ENCODE measurements at regions not wholly inside any gene's neighbourhood (a gene's known extent, or its start where the extent isn't known, plus 50 kb on each side); places are given as distances from the start of the nearest gene placed in this dataset.

- no peak for DNase-seq (ENCODE audit: low read depth)
- no peak overlapping the region for H3K4me3 ChIP-seq (ENCODE audit: low read depth, low read length)
- TF ChIP-seq POLR2A (IDR thresholded peaks at IDR 0.05; ENCODE audit: extremely low read depth, insufficient read length) (no peak), MYC (IDR thresholded peaks at IDR 0.05; ENCODE audit: low read depth, low read length) (no peak)
- TF ChIP-seq, protein P1, sequence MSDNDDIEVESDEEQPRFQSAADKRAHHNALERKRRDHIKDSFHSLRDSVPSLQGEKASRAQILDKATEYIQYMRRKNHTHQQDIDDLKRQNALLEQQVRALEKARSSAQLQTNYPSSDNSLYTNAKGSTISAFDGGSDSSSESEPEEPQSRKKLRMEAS (IDR thresholded peaks at IDR 0.05; ENCODE audit: low read depth, low read length): no peak
- TF ChIP-seq, protein P2, sequence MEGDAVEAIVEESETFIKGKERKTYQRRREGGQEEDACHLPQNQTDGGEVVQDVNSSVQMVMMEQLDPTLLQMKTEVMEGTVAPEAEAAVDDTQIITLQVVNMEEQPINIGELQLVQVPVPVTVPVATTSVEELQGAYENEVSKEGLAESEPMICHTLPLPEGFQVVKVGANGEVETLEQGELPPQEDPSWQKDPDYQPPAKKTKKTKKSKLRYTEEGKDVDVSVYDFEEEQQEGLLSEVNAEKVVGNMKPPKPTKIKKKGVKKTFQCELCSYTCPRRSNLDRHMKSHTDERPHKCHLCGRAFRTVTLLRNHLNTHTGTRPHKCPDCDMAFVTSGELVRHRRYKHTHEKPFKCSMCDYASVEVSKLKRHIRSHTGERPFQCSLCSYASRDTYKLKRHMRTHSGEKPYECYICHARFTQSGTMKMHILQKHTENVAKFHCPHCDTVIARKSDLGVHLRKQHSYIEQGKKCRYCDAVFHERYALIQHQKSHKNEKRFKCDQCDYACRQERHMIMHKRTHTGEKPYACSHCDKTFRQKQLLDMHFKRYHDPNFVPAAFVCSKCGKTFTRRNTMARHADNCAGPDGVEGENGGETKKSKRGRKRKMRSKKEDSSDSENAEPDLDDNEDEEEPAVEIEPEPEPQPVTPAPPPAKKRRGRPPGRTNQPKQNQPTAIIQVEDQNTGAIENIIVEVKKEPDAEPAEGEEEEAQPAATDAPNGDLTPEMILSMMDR (IDR thresholded peaks at IDR 0.05; ENCODE audit: low read depth, low read length): no peak
Measured at GRCh38 chr1:29508458-29509107, 272.3 kb downstream of the PTPRU start.

- H3K4me3 ChIP-seq (ENCODE audit: low read depth, low read length): no peak overlapping the region
- TF ChIP-seq, protein P2 (IDR thresholded peaks at IDR 0.05; ENCODE audit: low read depth, low read length): no peak
- TF ChIP-seq MYC (IDR thresholded peaks at IDR 0.05; ENCODE audit: low read depth, low read length) (no peak), POLR2A (IDR thresholded peaks at IDR 0.05; ENCODE audit: extremely low read depth, insufficient read length) (no peak)
- TF ChIP-seq, protein P1 (IDR thresholded peaks at IDR 0.05; ENCODE audit: low read depth, low read length): no peak
- no peak for DNase-seq (ENCODE audit: low read depth)
Measured at GRCh38 chr1:29506678-29507225, 270.4 kb downstream of the PTPRU start.

- DNase-seq (ENCODE audit: low read depth): no peak
- H3K4me3 ChIP-seq (ENCODE audit: low read depth, low read length): no peak overlapping the region
- TF ChIP-seq, protein P2 (IDR thresholded peaks at IDR 0.05; ENCODE audit: low read depth, low read length): no peak
- no peak for TF ChIP-seq MYC (IDR thresholded peaks at IDR 0.05; ENCODE audit: low read depth, low read length)
- TF ChIP-seq POLR2A (IDR thresholded peaks at IDR 0.05; ENCODE audit: extremely low read depth, insufficient read length): no peak
- TF ChIP-seq, protein P1 (IDR thresholded peaks at IDR 0.05; ENCODE audit: low read depth, low read length): no peak
Measured at GRCh38 chr1:29505532-29506220, 269.4 kb downstream of the PTPRU start.

DNA sequence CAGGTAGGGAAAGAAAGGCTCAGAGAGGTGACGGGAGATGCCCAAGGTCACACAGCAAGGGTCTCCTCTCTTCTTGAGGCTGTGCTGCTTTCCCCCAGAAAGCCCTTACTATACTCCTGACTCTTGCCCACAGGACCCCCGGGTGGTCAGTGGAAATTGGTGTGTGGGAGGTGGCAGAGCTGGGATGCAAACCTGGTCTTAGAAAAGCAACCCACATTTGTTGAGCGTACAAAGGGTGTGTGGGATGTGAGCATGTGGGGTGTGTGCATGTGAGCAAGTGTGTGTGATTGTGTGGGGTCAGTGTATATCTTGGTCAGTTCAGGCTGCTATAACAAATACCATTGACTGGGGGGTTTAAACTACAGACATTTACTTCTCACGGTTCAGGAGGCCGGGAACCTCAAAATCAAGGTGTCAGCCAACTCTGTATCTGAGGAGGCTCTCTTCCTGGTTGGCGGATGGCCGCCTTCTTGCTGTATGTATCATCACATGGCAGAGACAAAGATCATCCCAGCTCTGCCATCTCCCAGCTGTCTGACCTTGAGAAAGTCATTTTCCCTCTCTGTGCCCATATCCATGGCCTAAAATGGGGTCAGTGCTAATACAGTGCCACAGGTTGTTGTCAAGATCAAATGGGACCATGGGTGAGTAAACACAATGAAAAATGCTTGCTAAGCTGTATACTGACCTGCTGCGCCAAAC lies 268.5 kb downstream of the PTPRU start:
- no peak overlapping the region for H3K4me3 ChIP-seq (ENCODE audit: low read depth, low read length)
- TF ChIP-seq, protein P1 (IDR thresholded peaks at IDR 0.05; ENCODE audit: low read depth, low read length): no peak
- TF ChIP-seq, protein P2 (IDR thresholded peaks at IDR 0.05; ENCODE audit: low read depth, low read length): no peak
- no peak for TF ChIP-seq POLR2A (IDR thresholded peaks at IDR 0.05; ENCODE audit: extremely low read depth, insufficient read length)
- no peak for TF ChIP-seq MYC (IDR thresholded peaks at IDR 0.05; ENCODE audit: low read depth, low read length)
- DNase-seq (ENCODE audit: low read depth): no peak

- TF ChIP-seq POLR2A (IDR thresholded peaks at IDR 0.05; ENCODE audit: extremely low read depth, insufficient read length) (no peak), MYC (IDR thresholded peaks at IDR 0.05; ENCODE audit: low read depth, low read length) (no peak)
- TF ChIP-seq, protein P2 (IDR thresholded peaks at IDR 0.05; ENCODE audit: low read depth, low read length): no peak
- TF ChIP-seq, protein P1 (IDR thresholded peaks at IDR 0.05; ENCODE audit: low read depth, low read length): no peak
- no peak overlapping the region for H3K4me3 ChIP-seq (ENCODE audit: low read depth, low read length)
- DNase-seq (ENCODE audit: low read depth): no peak
Measured at GRCh38 chr1:29504196-29504595, 267.9 kb downstream of the PTPRU start.

All from NB4 (cell line).